Breast epithelium (tissue), 3 donors: ENCODE measurements at regions not wholly inside any gene's neighbourhood (a gene's known extent, or its start where the extent isn't known, plus 50 kb on each side); places are given as distances from the start of the nearest gene placed in this dataset.

ENCODE experiments used
- CTCF ChIP-seq, 3 donors: fragments of 450-650 bp; IDR thresholded peaks; one replicate each; pipeline ENCODE4 v1.5.1; 2016 to 2017; ENCODE audit warnings: antibody characterized with exemption in 3 of 3, mild to moderate bottlenecking in 3 of 3, moderate library complexity in 3 of 3
- POLR2A ChIP-seq: fragments of 450-650 bp; IDR thresholded peaks from one replicate; pipeline ENCODE4 v1.6.1; 2016; ENCODE audit warnings: antibody characterized with exemption, mild to moderate bottlenecking, moderate library complexity

- TF ChIP-seq CTCF (IDR thresholded peaks at IDR 0.05) (no peak), POLR2A (no peak)
Measured at GRCh38 chr4:177673985-177674489, 231.8 kb upstream of the AGA start.
